ENCODE measurements at regions not wholly inside any gene's neighbourhood (a gene's known extent, or its start where the extent isn't known, plus 50 kb on each side); places are given as distances from the start of the nearest gene placed in this dataset.

DNA sequence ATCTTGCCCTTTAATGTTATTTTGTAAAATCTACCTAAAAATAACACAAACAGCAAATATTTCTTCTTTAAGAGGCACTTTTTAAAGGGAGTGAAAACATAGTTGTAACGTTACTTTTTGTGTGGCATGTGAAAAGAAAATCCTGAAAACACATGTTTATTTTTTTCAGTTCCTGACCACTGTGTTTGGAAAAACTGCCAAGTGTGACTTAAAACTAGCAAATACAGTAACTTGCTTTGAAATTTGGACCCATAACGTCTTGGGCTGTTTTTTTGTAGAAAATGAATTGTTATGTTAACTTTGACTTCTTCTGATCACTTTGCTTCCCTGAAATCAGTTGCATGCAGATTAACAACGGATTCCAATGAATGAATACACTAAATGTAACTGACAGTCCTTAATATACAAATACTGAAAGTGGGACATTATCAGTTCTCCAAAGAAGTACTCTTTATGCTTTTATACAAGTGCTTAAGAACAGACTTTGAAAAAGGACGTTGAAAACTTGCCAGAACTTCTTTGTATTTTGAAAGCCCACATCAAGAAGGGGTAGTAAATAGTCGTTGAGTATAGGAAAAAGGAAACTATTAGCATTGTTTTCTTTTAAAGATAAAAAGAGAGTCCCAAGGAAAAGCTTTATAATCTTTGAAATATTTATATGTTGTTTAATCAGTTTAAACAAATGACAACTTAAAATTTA lies 96.1 kb upstream of the ZEB2 start:
- no peak for ATAC-seq
- H3K4me2 ChIP-seq (ENCODE audit: low read length) = no peak overlapping the region
- TF ChIP-seq EZH2phosphoT487 (IDR thresholded peaks at IDR 0.05; ENCODE audit: borderline replicate concordance, low read length) (no peak), EZH2 (IDR thresholded peaks at IDR 0.05; ENCODE audit: low read length, unreplicated experiment) (no peak)
- TF ChIP-seq, protein P1, sequence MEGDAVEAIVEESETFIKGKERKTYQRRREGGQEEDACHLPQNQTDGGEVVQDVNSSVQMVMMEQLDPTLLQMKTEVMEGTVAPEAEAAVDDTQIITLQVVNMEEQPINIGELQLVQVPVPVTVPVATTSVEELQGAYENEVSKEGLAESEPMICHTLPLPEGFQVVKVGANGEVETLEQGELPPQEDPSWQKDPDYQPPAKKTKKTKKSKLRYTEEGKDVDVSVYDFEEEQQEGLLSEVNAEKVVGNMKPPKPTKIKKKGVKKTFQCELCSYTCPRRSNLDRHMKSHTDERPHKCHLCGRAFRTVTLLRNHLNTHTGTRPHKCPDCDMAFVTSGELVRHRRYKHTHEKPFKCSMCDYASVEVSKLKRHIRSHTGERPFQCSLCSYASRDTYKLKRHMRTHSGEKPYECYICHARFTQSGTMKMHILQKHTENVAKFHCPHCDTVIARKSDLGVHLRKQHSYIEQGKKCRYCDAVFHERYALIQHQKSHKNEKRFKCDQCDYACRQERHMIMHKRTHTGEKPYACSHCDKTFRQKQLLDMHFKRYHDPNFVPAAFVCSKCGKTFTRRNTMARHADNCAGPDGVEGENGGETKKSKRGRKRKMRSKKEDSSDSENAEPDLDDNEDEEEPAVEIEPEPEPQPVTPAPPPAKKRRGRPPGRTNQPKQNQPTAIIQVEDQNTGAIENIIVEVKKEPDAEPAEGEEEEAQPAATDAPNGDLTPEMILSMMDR (conservative IDR thresholded peaks at IDR 0.05; ENCODE audit: low read depth, low read length) = no peak
- no peaks in the 10 kb centered on the region for H3K36me3 ChIP-seq (ENCODE audit: low read depth, low read length)
- no peak overlapping the region for H2AFZ ChIP-seq (ENCODE audit: low read length)
- H3K4me1 ChIP-seq (ENCODE audit: insufficient read depth, low read length) = no peaks in the 10 kb centered on the region; the same call in 1 of the 2 replicates
- no peaks in the 10 kb centered on the region for H3K27me3 ChIP-seq (ENCODE audit: low read length)
- ChIA-PET CTCF (no interaction called here), POLR2A (ENCODE audit: unreplicated experiment) (no interaction called here)
- no TSS peak for BruUV-seq (replicated peaks)
- intact Hi-C loops (cut with micrococcal nuclease) = no loop called here
- H3K9me2 ChIP-seq (replicated peaks; ENCODE audit: low read length) = no peaks in the 10 kb centered on the region
- H3K4me3 ChIP-seq (ENCODE audit: low read length) = no peak overlapping the region
- H4K20me1 ChIP-seq (ENCODE audit: low read length) = no peaks in the 10 kb centered on the region
- no peaks in the 10 kb centered on the region for H3K79me2 ChIP-seq (ENCODE audit: low read length)
- H3K27ac ChIP-seq (ENCODE audit: low read length) = no peak overlapping the region
- H3K9me3 ChIP-seq (ENCODE audit: low read length) = no peaks in the 10 kb centered on the region
- no peak overlapping the region for H3K9ac ChIP-seq (ENCODE audit: low read length)
- no peak for DNase-seq
- H3F3A ChIP-seq (ENCODE audit: low read length, unreplicated experiment) = no peaks in the 10 kb centered on the region

DNA sequence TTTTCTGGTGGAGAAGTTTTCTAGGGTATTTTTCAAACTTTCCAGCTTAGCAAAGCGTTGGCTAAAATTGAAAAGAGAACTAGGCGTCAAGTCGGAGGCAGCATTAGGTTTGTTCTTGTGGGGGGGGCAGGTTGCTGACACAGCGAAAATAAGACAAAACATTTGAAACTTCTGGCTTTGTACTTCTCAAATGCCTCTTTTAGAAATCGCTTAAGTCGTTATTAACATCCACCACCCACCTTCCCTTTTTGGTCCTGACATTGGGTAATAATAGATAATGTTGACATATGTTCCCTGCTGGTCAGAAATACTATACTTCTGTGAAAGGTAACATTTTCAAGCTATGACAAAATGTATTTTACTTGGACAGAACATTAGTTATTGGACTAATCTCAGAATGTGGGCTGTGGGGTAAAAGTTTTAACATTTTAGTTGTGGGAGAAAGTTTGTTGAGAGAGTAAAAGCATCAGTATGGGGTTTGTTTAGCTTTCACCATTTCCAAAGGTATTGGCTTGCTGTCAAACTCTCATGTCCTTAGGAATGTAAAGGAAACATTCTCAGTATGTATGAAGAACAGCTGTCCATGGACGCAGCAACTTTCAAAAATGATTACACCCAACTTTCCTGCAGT lies 88.1 kb upstream of the ZEB2 start:
- Histone ChIP-seq H3K27me3 (ENCODE audit: low read length) (no peaks in the 10 kb centered on the region), H3K4me3 (ENCODE audit: low read length) (no peak overlapping the region), H3K9me2 (replicated peaks; ENCODE audit: low read length) (no peaks in the 10 kb centered on the region), H3K4me2 (ENCODE audit: low read length) (no peak overlapping the region), H3K36me3 (ENCODE audit: low read depth, low read length) (no peaks in the 10 kb centered on the region), H2AFZ (ENCODE audit: low read length) (no peak overlapping the region), H3K9ac (ENCODE audit: low read length) (no peak overlapping the region), H3K9me3 (ENCODE audit: low read length) (no peaks in the 10 kb centered on the region), H3K27ac (ENCODE audit: low read length) (no peak overlapping the region), H4K20me1 (ENCODE audit: low read length) (no peaks in the 10 kb centered on the region), H3K79me2 (ENCODE audit: low read length) (no peaks in the 10 kb centered on the region), H3K4me1 (ENCODE audit: insufficient read depth, low read length) (peaks cover 4% of the 10 kb centered on the region; the same call in 1 of the 2 replicates), H3F3A (ENCODE audit: low read length, unreplicated experiment) (no peaks in the 10 kb centered on the region)
- no peak for DNase-seq
- BruUV-seq (replicated peaks) = no TSS peak
- TF ChIP-seq EZH2 (IDR thresholded peaks at IDR 0.05; ENCODE audit: low read length, unreplicated experiment) (no peak), EZH2phosphoT487 (IDR thresholded peaks at IDR 0.05; ENCODE audit: borderline replicate concordance, low read length) (no peak)
- TF ChIP-seq, protein P1 (conservative IDR thresholded peaks at IDR 0.05; ENCODE audit: low read depth, low read length) = no peak
- no peak for ATAC-seq
- POLR2A ChIA-PET (ENCODE audit: unreplicated experiment) = no interaction called here
- intact Hi-C loops (cut with micrococcal nuclease) = no loop called here
- CTCF ChIA-PET = no interaction called here

DNA sequence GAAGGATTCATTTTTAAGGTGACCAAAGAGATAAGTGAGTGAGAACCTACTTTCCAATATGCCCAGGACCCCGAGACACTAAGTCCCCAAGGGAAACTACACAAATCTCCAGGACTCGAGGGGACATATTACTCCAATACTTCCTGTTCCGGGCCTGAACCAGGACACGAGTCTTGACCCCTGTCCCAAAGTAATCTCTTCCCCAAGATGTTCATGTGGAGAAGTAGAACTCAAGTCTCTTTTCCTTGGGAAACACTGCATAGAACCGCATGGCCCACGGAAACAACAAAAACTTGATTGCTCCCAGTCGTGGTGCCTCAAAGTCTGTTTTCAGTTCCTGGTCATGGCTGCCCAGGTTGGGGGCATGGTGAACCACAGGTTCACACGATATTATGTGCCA lies 87.2 kb upstream of the ZEB2 start:
- Histone ChIP-seq H3K9me2 (replicated peaks; ENCODE audit: low read length) (no peaks in the 10 kb centered on the region), H3K4me2 (ENCODE audit: low read length) (no peak overlapping the region), H3F3A (ENCODE audit: low read length, unreplicated experiment) (no peaks in the 10 kb centered on the region), H2AFZ (ENCODE audit: low read length) (no peak overlapping the region), H4K20me1 (ENCODE audit: low read length) (no peaks in the 10 kb centered on the region), H3K27me3 (ENCODE audit: low read length) (no peaks in the 10 kb centered on the region), H3K4me3 (ENCODE audit: low read length) (no peak overlapping the region), H3K4me1 (ENCODE audit: insufficient read depth, low read length) (peaks cover 4% of the 10 kb centered on the region; the same call in 1 of the 2 replicates), H3K27ac (ENCODE audit: low read length) (no peak overlapping the region), H3K36me3 (ENCODE audit: low read depth, low read length) (no peaks in the 10 kb centered on the region), H3K9me3 (ENCODE audit: low read length) (no peaks in the 10 kb centered on the region), H3K79me2 (ENCODE audit: low read length) (no peaks in the 10 kb centered on the region), H3K9ac (ENCODE audit: low read length) (no peak overlapping the region)
- TF ChIP-seq, protein P1 (conservative IDR thresholded peaks at IDR 0.05; ENCODE audit: low read depth, low read length) = no peak
- no peak for TF ChIP-seq EZH2phosphoT487 (IDR thresholded peaks at IDR 0.05; ENCODE audit: borderline replicate concordance, low read length)
- TF ChIP-seq EZH2 (IDR thresholded peaks at IDR 0.05; ENCODE audit: low read length, unreplicated experiment) = no peak
- no peak for DNase-seq
- POLR2A ChIA-PET (ENCODE audit: unreplicated experiment) = no interaction called here
- BruUV-seq (replicated peaks) = no TSS peak
- intact Hi-C loops (cut with micrococcal nuclease) = no loop called here
- no peak for ATAC-seq
- CTCF ChIA-PET = no interaction called here

Data from PC-3 (cell line).